Smooth muscle cell (in vitro differentiated cells): ENCODE measurements at regions not wholly inside any gene's neighbourhood (a gene's known extent, or its start where the extent isn't known, plus 50 kb on each side); places are given as distances from the start of the nearest gene placed in this dataset.
"Not testable (repeated sequence)": the region's sequence is repeated elsewhere in the genome, so short reads cannot be mapped to it uniquely, and the experiment has no call there.

Experiments used
- DNase-seq: peaks from one replicate; lab custom pipeline; 2025; ENCODE audit not compliant: unreplicated experiment; lab: John Stamatoyannopoulos, UW
- H2AFZ ChIP-seq: fragments of 200-600 bp; sonication (generic); 2 replicates; pipeline ENCODE4 v1.6.0; 2016; ENCODE audit warnings: antibody characterized with exemption, low read depth, mild to moderate bottlenecking
- H3F3A ChIP-seq: fragments of 200-600 bp; sonication (generic); 2 replicates; pipeline ENCODE4 v1.6.0; 2017; ENCODE audit warnings: antibody characterized with exemption, low read depth
- H3K27ac ChIP-seq: fragments of 200-600 bp; sonication (generic); 2 replicates; pipeline ENCODE4 v1.5.1; 2016; ENCODE audit warnings: low read depth, mild to moderate bottlenecking
- H3K27me3 ChIP-seq: fragments of 200-600 bp; sonication (generic); 2 replicates; pipeline ENCODE4 v1.6.1; 2016; ENCODE audit warnings: low read depth, mild to moderate bottlenecking
- H3K36me3 ChIP-seq: fragments of 200-600 bp; sonication (generic); 2 replicates; pipeline ENCODE4 v1.5.1; 2016; ENCODE audit warnings: low read depth
- H3K4me1 ChIP-seq: fragments of 200-600 bp; sonication (generic); 2 replicates; pipeline ENCODE4 v1.5.1; 2016; ENCODE audit warnings: low read depth
- H3K4me2 ChIP-seq: fragments of 200-600 bp; sonication (generic); 2 replicates; pipeline ENCODE4 v1.6.0; 2016; ENCODE audit warnings: mild to moderate bottlenecking
- H3K4me3 ChIP-seq: fragments of 200-600 bp; sonication (generic); 2 replicates; pipeline ENCODE4 v1.5.1; 2016; ENCODE audit warnings: mild to moderate bottlenecking
- H3K79me2 ChIP-seq: fragments of 200-600 bp; sonication (generic); 2 replicates; pipeline ENCODE4 v1.6.0; 2016; ENCODE audit warnings: low read depth, mild to moderate bottlenecking
- H3K9ac ChIP-seq: fragments of 200-600 bp; sonication (generic); 2 replicates; pipeline ENCODE4 v1.6.0; 2016; ENCODE audit warnings: low read depth
- H3K9me3 ChIP-seq: fragments of 200-600 bp; sonication (generic); replicated peaks from 2 replicates; pipeline ENCODE4 v1.5.1; 2016; ENCODE audit warnings: low read depth
- H4K20me1 ChIP-seq: fragments of 200-600 bp; sonication (generic); 2 replicates; pipeline ENCODE4 v1.6.0; 2016; ENCODE audit warnings: low read depth
- CTCF ChIP-seq: fragments of 200-600 bp; sonication (generic); IDR thresholded peaks from 2 replicates; pipeline ENCODE4 v1.5.1; 2017; ENCODE audit warnings: borderline replicate concordance, mild to moderate bottlenecking, antibody characterized with exemption; ENCODE audit not compliant: insufficient read depth, poor library complexity, severe bottlenecking
- WGBS: methylation state at CpG from one replicate; pipeline ENCODE4 v1.1.7; 2016; ENCODE audit warnings: low lambda C conversion rate; 5-methylcytosine and 5-hydroxymethylcytosine counted together

GRCh38 chr18:41644466-41644865 is 310.6 kb upstream of the PIK3C3 start:
- Histone ChIP-seq H3K79me2 (no peaks in the 10 kb centered on the region), H3K9ac (no peak overlapping the region), H4K20me1 (no peaks in the 10 kb centered on the region), H3K27ac (no peak overlapping the region), H3K4me3 (no peak overlapping the region), H3K27me3 (no peaks in the 10 kb centered on the region), H3K36me3 (no peaks in the 10 kb centered on the region), H2AFZ (no peak overlapping the region), H3K4me1 (no peaks in the 10 kb centered on the region), H3F3A (no peaks in the 10 kb centered on the region), H3K4me2 (no peak overlapping the region), H3K9me3 (no peaks in the 10 kb centered on the region)
- DNase-seq: no peak
- WGBS: 39% methylated on average over 1 of the region's 1 CpG
- no peak for TF ChIP-seq CTCF

DNA sequence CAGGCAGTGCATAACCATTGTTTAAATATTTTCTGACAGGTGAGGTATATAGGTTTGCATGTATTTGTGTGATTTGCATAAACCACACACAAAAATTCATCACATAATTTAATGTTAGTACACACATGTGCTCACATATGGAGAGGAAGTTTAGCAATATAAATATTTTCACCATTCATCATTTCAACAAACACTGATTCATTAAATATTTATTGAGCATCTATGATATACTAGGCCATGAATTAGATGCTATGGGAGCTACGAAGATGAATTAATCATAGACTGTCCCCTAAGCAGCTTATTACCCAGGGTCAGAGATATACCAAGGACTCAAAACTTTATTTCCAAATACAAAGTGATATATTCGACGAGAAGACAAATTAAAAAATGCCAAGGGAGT is 311.6 kb upstream of the PIK3C3 start:
- no peak overlapping the region for H3K4me2 ChIP-seq
- no peaks in the 10 kb centered on the region for H4K20me1 ChIP-seq
- no peak overlapping the region for H3K27ac ChIP-seq
- no peak overlapping the region for H2AFZ ChIP-seq
- H3K9me3 ChIP-seq: no peaks in the 10 kb centered on the region
- H3K4me3 ChIP-seq: no peak overlapping the region
- H3K4me1 ChIP-seq: no peaks in the 10 kb centered on the region
- H3F3A ChIP-seq: no peaks in the 10 kb centered on the region
- no peaks in the 10 kb centered on the region for H3K36me3 ChIP-seq
- 91% methylated on average over 3 of the region's 3 CpGs for WGBS
- H3K79me2 ChIP-seq: no peaks in the 10 kb centered on the region
- no peak for DNase-seq
- no peak for TF ChIP-seq CTCF
- H3K27me3 ChIP-seq: no peaks in the 10 kb centered on the region
- no peak overlapping the region for H3K9ac ChIP-seq

DNA sequence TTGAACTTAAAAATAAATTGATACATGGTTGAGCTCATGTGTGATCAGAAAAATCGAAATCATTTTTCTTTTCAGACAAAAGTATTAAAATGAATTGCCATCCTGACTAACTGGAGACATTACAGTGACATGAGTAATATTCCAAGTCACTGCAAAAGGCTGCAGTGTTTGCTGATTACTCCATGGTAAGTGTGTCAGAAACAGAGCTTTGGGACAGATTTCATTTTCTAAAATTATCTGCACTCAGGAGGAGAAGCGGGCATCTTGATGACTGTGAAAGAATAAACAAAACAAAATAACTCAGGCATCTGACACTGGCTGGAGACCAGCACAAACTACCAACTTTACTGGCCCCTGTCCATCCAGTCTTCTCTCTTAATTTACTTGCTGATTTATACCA is 312.3 kb upstream of the PIK3C3 start:
- Histone ChIP-seq H3K4me3 (no peak overlapping the region), H3K9me3 (no peaks in the 10 kb centered on the region), H3K9ac (no peak overlapping the region), H3K36me3 (no peaks in the 10 kb centered on the region), H3K27ac (peak overlapping the region; percentile 8), H3K79me2 (no peaks in the 10 kb centered on the region), H3K27me3 (no peaks in the 10 kb centered on the region), H3K4me2 (peak overlapping the region; percentile 9), H3F3A (no peaks in the 10 kb centered on the region), H4K20me1 (no peaks in the 10 kb centered on the region), H3K4me1 (no peaks in the 10 kb centered on the region), H2AFZ (no peak overlapping the region)
- TF ChIP-seq CTCF: no peak
- WGBS: 39% methylated on average over 2 of the region's 2 CpGs
- no peak for DNase-seq

DNA sequence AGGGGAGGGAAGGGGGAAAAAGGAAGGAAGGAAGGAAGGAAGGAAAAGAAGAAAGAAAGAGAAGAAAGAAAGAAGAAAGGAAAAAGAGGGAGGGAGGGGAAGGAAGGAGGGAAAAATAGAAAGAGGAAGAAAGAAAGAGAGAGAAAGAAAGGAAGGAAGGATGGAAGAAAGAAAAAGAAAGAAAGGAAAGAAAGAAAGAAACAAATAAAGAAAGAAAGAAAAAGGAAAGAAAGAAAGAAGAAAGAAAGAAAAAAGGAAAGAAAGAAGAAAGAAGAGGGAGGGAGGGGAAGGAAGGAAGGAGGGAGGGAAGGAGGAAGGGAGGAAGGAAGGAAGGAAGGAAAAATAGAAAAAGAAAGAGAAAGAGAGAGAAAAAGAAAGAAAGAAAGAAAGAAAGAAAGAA is 315.8 kb upstream of the PIK3C3 start:
- DNase-seq: no peak
- Histone ChIP-seq H3F3A (no peaks in the 10 kb centered on the region), H3K27me3 (no peaks in the 10 kb centered on the region), H3K4me1 (no peaks in the 10 kb centered on the region), H3K9me3 (no peaks in the 10 kb centered on the region), H3K79me2 (no peaks in the 10 kb centered on the region), H4K20me1 (no peaks in the 10 kb centered on the region), H3K4me3 (no peak overlapping the region), H3K4me2 (no peak overlapping the region), H3K27ac (no peak overlapping the region), H2AFZ (no peak overlapping the region), H3K36me3 (no peaks in the 10 kb centered on the region), H3K9ac (no peak overlapping the region)
- no peak for TF ChIP-seq CTCF

DNA sequence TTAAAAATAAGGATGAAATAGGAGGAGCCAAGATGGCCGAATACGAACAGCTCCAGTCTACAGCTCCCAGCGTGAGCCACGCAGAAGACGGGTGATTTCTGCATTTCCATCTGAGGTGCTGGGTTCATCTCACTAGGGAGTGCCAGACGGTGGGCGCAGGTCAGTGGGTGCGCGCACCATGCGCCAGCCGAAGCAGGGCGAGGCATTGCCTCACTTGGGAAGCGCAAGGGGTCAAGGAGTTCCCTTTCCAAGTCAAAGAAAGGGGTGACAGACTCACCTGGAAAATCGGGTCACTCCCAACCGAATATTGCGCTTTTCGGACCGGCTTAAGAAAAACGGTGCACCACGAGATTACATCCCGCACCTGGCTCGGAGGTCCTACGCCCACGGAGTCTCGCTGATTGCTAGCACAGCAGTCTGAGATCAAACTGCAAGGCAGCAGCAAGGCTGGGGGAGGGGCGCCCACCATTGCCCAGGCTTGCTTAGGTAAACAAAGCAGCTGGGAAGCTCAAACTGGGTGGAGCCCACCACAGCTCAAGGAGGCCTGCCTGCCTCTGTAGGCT is 323.2 kb upstream of the PIK3C3 start:
- not testable (repeated sequence) for H4K20me1 ChIP-seq, DNase-seq, H3K27ac ChIP-seq, H3F3A ChIP-seq, H3K27me3 ChIP-seq, H3K36me3 ChIP-seq, H3K9me3 ChIP-seq, H3K4me1 ChIP-seq, H3K79me2 ChIP-seq
- WGBS: 42% methylated on average over 26 of the region's 26 CpGs
- H3K9ac ChIP-seq: peak overlapping the region; percentile 49
- peak overlapping the region; percentile 70 for H3K4me3 ChIP-seq
- H2AFZ ChIP-seq: peak overlapping the region; percentile 98
- peak overlapping the region; percentile 82 for H3K4me2 ChIP-seq
